ENCODE measurements at regions not wholly inside any gene's neighbourhood (a gene's known extent, or its start where the extent isn't known, plus 50 kb on each side); places are given as distances from the start of the nearest gene placed in this dataset.

DNA sequence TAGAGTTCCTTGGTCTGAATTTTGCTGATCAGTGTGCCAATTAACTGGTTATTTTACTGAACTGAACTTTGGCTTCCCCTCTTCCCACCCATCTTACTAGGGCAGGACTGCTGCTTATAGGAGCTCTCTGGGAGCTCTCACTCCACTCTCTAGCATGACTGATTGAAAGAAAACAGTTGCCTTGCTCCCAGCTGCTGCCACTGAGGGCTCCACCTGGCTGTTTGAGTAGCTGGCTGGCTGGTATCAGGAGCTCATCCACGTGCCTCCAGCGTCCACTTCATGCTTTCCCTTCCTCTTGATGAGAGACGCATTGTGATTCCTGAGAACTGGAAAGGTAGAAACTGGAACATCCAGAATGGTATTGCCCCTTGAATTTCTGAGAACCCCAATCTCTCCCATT is 73.0 kb upstream of the KLHL13 start:
- TF ChIP-seq, protein P1, sequence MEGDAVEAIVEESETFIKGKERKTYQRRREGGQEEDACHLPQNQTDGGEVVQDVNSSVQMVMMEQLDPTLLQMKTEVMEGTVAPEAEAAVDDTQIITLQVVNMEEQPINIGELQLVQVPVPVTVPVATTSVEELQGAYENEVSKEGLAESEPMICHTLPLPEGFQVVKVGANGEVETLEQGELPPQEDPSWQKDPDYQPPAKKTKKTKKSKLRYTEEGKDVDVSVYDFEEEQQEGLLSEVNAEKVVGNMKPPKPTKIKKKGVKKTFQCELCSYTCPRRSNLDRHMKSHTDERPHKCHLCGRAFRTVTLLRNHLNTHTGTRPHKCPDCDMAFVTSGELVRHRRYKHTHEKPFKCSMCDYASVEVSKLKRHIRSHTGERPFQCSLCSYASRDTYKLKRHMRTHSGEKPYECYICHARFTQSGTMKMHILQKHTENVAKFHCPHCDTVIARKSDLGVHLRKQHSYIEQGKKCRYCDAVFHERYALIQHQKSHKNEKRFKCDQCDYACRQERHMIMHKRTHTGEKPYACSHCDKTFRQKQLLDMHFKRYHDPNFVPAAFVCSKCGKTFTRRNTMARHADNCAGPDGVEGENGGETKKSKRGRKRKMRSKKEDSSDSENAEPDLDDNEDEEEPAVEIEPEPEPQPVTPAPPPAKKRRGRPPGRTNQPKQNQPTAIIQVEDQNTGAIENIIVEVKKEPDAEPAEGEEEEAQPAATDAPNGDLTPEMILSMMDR (IDR thresholded peaks at IDR 0.05) = no peak
- no peak for TF ChIP-seq POLR2A (IDR thresholded peaks at IDR 0.05)
